H9 (cell line): ENCODE measurements at regions not wholly inside any gene's neighbourhood (a gene's known extent, or its start where the extent isn't known, plus 50 kb on each side); places are given as distances from the start of the nearest gene placed in this dataset.

ENCODE experiments used
- DNase-seq: peaks from one replicate; pipeline ENCODE4 v3.0.0-alpha.2; 2017
- H2AFZ ChIP-seq: one replicate; pipeline ENCODE4 v1.6.1; 2013; ENCODE audit warnings: mild to moderate bottlenecking, low read length, control low read depth, moderate library complexity
- H2AK5ac ChIP-seq: 2 replicates; pipeline ENCODE4 v1.6.1; 2013; ENCODE audit warnings: low read length, control low read depth, mixed read lengths; ENCODE audit not compliant: insufficient read length
- H2BK120ac ChIP-seq: one replicate; pipeline ENCODE4 v1.6.1; 2013; ENCODE audit warnings: low read depth, mild to moderate bottlenecking, low read length, control low read depth, inconsistent platforms; ENCODE audit not compliant: poor library complexity, severe bottlenecking
- H2BK12ac ChIP-seq: 2 replicates; pipeline ENCODE4 v1.6.1; 2013; ENCODE audit warnings: low read length, control low read depth, mixed read lengths, low read depth; ENCODE audit not compliant: insufficient read length
- H2BK15ac ChIP-seq: 2 replicates; pipeline ENCODE4 v1.6.1; 2013; ENCODE audit warnings: low read depth, low read length, control low read depth
- H2BK20ac ChIP-seq: one replicate; pipeline ENCODE4 v1.6.1; 2013; ENCODE audit warnings: low read depth, mild to moderate bottlenecking, low read length, control low read depth, inconsistent platforms; ENCODE audit not compliant: poor library complexity, severe bottlenecking
- H2BK5ac ChIP-seq: 2 replicates; pipeline ENCODE4 v1.6.1; 2013; ENCODE audit warnings: low read length, control low read depth, mixed read lengths; ENCODE audit not compliant: insufficient read length
- H3K14ac ChIP-seq: 2 replicates; pipeline ENCODE4 v1.6.1; 2013; ENCODE audit warnings: low read length, control low read depth; ENCODE audit not compliant: insufficient read depth
- H3K18ac ChIP-seq: 2 replicates; pipeline ENCODE4 v1.6.1; 2013; ENCODE audit warnings: low read depth, mild to moderate bottlenecking, mixed read lengths, low read length, control low read depth; ENCODE audit not compliant: insufficient read length
- H3K23ac ChIP-seq: 2 replicates; pipeline ENCODE4 v1.6.1; 2013; ENCODE audit warnings: low read length, control low read depth, mixed read lengths, low read depth; ENCODE audit not compliant: insufficient read length
- H3K23me2 ChIP-seq: 2 replicates; pipeline ENCODE4 v1.6.1; 2013; ENCODE audit warnings: low read depth, mild to moderate bottlenecking, mixed read lengths, low read length, control low read depth; ENCODE audit not compliant: insufficient read length, poor library complexity, severe bottlenecking
- H3K27ac ChIP-seq: 2 replicates; pipeline ENCODE4 v1.5.1; 2013; ENCODE audit warnings: low read length, control low read depth, mixed read lengths, low read depth; ENCODE audit not compliant: insufficient read length
- H3K27me3 ChIP-seq: 2 replicates; pipeline ENCODE4 v1.6.1; 2013; ENCODE audit warnings: low read length, control low read depth, inconsistent platforms; ENCODE audit not compliant: insufficient read depth
- H3K4ac ChIP-seq: 2 replicates; pipeline ENCODE4 v1.6.1; 2013; ENCODE audit warnings: low read depth, mild to moderate bottlenecking, control low read depth, inconsistent platforms, low read length, moderate library complexity
- H3K4me1 ChIP-seq: 2 replicates; pipeline ENCODE4 v1.6.1; 2013; ENCODE audit warnings: low read length, control low read depth, inconsistent platforms; ENCODE audit not compliant: insufficient read depth
- H3K4me2 ChIP-seq: 2 replicates; pipeline ENCODE4 v1.6.1; 2013; ENCODE audit warnings: low read length, control low read depth, mixed read lengths; ENCODE audit not compliant: insufficient read length, insufficient read depth
- H3K56ac ChIP-seq: 2 replicates; pipeline ENCODE4 v1.6.1; 2013; ENCODE audit warnings: low read depth, mild to moderate bottlenecking, mixed read lengths, low read length, control low read depth; ENCODE audit not compliant: insufficient read length
- H3K79me1 ChIP-seq: 2 replicates; pipeline ENCODE4 v1.6.1; 2013; ENCODE audit warnings: low read depth, mild to moderate bottlenecking, moderate library complexity, low read length, control low read depth, inconsistent platforms; ENCODE audit not compliant: insufficient read depth, poor library complexity, severe bottlenecking
- H3K79me2 ChIP-seq: 2 replicates; pipeline ENCODE4 v1.6.1; 2013; ENCODE audit warnings: low read length, control low read depth, inconsistent platforms; ENCODE audit not compliant: insufficient read depth
- H3K9ac ChIP-seq: 2 replicates; pipeline ENCODE4 v1.6.1; 2013; ENCODE audit warnings: low read length, control low read depth, mixed read lengths; ENCODE audit not compliant: insufficient read length; ENCODE audit errors: extremely low read depth
- H3K9me3 ChIP-seq: one replicate; pipeline ENCODE4 v1.6.1; 2013; ENCODE audit warnings: low read depth, low read length, inconsistent platforms; ENCODE audit not compliant: control insufficient read depth
- H3T11ph ChIP-seq: one replicate; pipeline ENCODE4 v1.6.1; 2013; ENCODE audit warnings: mild to moderate bottlenecking, low read length, control low read depth, inconsistent platforms
- H4K20me1 ChIP-seq: one replicate; pipeline ENCODE4 v1.6.1; 2013; ENCODE audit not compliant: control insufficient read depth, insufficient read length, insufficient read depth
- H4K5ac ChIP-seq: 2 replicates; pipeline ENCODE4 v1.6.1; 2013; ENCODE audit warnings: low read depth, mild to moderate bottlenecking, mixed read lengths, low read length, control low read depth; ENCODE audit not compliant: insufficient read length
- H4K8ac ChIP-seq: replicated peaks from 2 replicates; pipeline ENCODE4 v1.6.1; 2013; ENCODE audit warnings: low read length, control low read depth, mixed read lengths, low read depth; ENCODE audit not compliant: insufficient read length
- H4K91ac ChIP-seq: 2 replicates; pipeline ENCODE4 v1.6.1; 2013; ENCODE audit warnings: low read depth, mild to moderate bottlenecking, moderate library complexity, mixed read lengths, low read length, control low read depth; ENCODE audit not compliant: insufficient read length
- H3K27ac Mint-ChIP-seq, 3 experiments: 2 replicates in 2 of 3; 3 replicates in 1 of 3; pipeline ENCODE4 v1.8.0; 2020 to 2021; ENCODE audit warnings: mixed read lengths in 3 of 3, mild to moderate bottlenecking in 1 of 3, moderate library complexity in 1 of 3
- H3K27me3 Mint-ChIP-seq: 2 replicates; pipeline ENCODE4 v1.8.0; 2021; ENCODE audit warnings: low read depth, mild to moderate bottlenecking, moderate library complexity, mixed read lengths
- H3K36me3 Mint-ChIP-seq, 3 experiments: 2 replicates in 2 of 3; 3 replicates in 1 of 3; pipeline ENCODE4 v1.8.0; 2020 to 2021; ENCODE audit warnings: low read depth in 3 of 3, mixed read lengths in 3 of 3; ENCODE audit not compliant: insufficient read depth in 1 of 3
- H3K4me1 Mint-ChIP-seq, 2 experiments: 2 replicates each; pipeline ENCODE4 v1.8.0; 2020; ENCODE audit warnings: mixed read lengths in 2 of 2
- H3K4me3 Mint-ChIP-seq, 2 experiments: 2 replicates in 1 of 2; 3 replicates in 1 of 2; pipeline ENCODE4 v1.8.0; 2020 to 2021; ENCODE audit warnings: mild to moderate bottlenecking in 2 of 2, mixed read lengths in 2 of 2, moderate library complexity in 1 of 2
- H3K9me3 Mint-ChIP-seq, 2 experiments: 2 replicates in 1 of 2; 3 replicates in 1 of 2; pipeline ENCODE4 v1.8.0; 2020; ENCODE audit warnings: mild to moderate bottlenecking in 2 of 2, mixed read lengths in 2 of 2, moderate library complexity in 1 of 2
- WGBS: extraction: QIAGEN DNeasy Blood & Tissue Kit; methylation state at CpG from one replicate; pipeline ENCODE4 v1.1.7; 2013; ENCODE audit warnings: missing lambda C conversion rate, low lambda C conversion rate, mixed read lengths; ENCODE audit not compliant: insufficient read length; ENCODE audit errors: extremely low coverage; 5-methylcytosine and 5-hydroxymethylcytosine counted together
- TF ChIP-seq, protein P1 (sequence below): fragments of 200-600 bp; sonication (generic); conservative IDR thresholded peaks from 3 replicates; pipeline ENCODE4 v1.8.0; 2021; ENCODE audit warnings: antibody characterized with exemption, mild to moderate bottlenecking

DNA sequence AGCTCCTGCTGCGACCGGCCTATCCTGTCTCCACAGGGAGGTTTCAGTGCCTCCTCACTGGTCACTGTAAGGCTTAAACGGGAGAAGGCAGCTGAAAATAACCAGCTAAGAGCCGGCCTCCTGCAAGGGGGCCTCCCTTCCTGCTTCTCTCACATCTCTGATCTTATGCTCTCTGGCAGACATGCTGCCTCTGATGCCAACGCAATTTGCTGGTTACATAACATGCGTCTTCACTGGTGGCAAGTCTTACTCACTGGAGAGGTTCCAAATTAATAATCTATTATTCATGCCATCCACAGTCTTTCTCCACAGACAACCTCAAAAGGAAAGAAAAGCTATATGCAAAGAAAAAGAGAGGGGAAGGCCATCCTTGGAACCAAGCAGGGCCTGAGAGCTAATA is 91.8 kb upstream of the LRFN2 start:
- H3K36me3 Mint-ChIP-seq: no peaks in the 10 kb centered on the region; a peak in 2 of 7 replicates
- H2AFZ ChIP-seq: no peak overlapping the region
- whole genome bisulfite sequencing: no CpG with 5 or more reads among the region's 6 CpGs

More for the DNA sequence above, 91.8 kb upstream of the LRFN2 start:
- H3K4me2 ChIP-seq: no peak overlapping the region
- no peak overlapping the region for H3K27ac ChIP-seq
- H3K4me1 Mint-ChIP-seq: no peaks in the 10 kb centered on the region
- H2BK5ac ChIP-seq: no peak overlapping the region
- no peak overlapping the region for H4K8ac ChIP-seq
- no peak overlapping the region for H3K23ac ChIP-seq
- peaks cover 8% of the 10 kb centered on the region for H3K27me3 Mint-ChIP-seq
- no peak overlapping the region for H3K9ac ChIP-seq
- no peaks in the 10 kb centered on the region for H3K23me2 ChIP-seq
- no peak overlapping the region for H4K91ac ChIP-seq
- no peaks in the 10 kb centered on the region for H3K4me1 ChIP-seq
- H2BK15ac ChIP-seq: no peak overlapping the region
- no peak for DNase-seq
- H3T11ph ChIP-seq: no peak overlapping the region
- H3K9me3 ChIP-seq: no peaks in the 10 kb centered on the region
- H4K20me1 ChIP-seq: no peaks in the 10 kb centered on the region
- H3K18ac ChIP-seq: no peak overlapping the region
- TF ChIP-seq, protein P1, sequence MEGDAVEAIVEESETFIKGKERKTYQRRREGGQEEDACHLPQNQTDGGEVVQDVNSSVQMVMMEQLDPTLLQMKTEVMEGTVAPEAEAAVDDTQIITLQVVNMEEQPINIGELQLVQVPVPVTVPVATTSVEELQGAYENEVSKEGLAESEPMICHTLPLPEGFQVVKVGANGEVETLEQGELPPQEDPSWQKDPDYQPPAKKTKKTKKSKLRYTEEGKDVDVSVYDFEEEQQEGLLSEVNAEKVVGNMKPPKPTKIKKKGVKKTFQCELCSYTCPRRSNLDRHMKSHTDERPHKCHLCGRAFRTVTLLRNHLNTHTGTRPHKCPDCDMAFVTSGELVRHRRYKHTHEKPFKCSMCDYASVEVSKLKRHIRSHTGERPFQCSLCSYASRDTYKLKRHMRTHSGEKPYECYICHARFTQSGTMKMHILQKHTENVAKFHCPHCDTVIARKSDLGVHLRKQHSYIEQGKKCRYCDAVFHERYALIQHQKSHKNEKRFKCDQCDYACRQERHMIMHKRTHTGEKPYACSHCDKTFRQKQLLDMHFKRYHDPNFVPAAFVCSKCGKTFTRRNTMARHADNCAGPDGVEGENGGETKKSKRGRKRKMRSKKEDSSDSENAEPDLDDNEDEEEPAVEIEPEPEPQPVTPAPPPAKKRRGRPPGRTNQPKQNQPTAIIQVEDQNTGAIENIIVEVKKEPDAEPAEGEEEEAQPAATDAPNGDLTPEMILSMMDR: no peak
- no peak overlapping the region for H3K14ac ChIP-seq
- H2AK5ac ChIP-seq: no peak overlapping the region
- no peak overlapping the region for H3K4me3 Mint-ChIP-seq
- H3K27ac Mint-ChIP-seq: no peak overlapping the region
- H3K4ac ChIP-seq: no peak overlapping the region
- H3K56ac ChIP-seq: no peak overlapping the region
- H2BK20ac ChIP-seq: no peak overlapping the region
- no peaks in the 10 kb centered on the region for H3K79me2 ChIP-seq
- H2BK12ac ChIP-seq: no peak overlapping the region
- no peaks in the 10 kb centered on the region for H3K27me3 ChIP-seq
- no peaks in the 10 kb centered on the region for H3K79me1 ChIP-seq
- peaks cover 4 to 5% of the 10 kb centered on the region in 2 experiments; a peak in 2 of 5 replicates for H3K9me3 Mint-ChIP-seq
- H4K5ac ChIP-seq: no peak overlapping the region
- no peak overlapping the region for H2BK120ac ChIP-seq
